SW 1271 (cell line): ENCODE measurements at regions not wholly inside any gene's neighbourhood (a gene's known extent, or its start where the extent isn't known, plus 50 kb on each side); places are given as distances from the start of the nearest gene placed in this dataset.

Experiments used
- DNase-seq, 2 experiments: peaks; one replicate each; lab custom pipeline; 2025; lab: John Stamatoyannopoulos, UW

DNA sequence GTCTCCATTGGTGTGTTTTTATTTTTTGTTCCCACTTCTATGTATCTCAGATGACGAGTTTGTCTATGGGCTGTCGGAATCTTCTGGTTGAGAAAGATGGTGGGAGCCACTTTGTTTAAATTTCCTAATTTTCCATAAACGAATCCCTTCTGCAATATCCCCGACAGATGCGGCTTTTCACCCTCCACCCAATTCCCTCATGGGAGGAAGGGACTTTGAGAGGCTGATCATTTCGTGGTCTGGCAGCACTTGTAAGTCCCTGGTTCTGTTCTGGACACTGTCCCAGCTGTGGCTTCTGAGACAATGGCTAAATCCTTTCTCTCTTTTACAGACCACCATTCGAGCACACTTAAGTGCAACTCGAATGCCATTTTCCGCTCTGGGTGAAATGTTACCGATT is 72.2 kb upstream of the PUDP start:
- DNase-seq = no peak

DNA sequence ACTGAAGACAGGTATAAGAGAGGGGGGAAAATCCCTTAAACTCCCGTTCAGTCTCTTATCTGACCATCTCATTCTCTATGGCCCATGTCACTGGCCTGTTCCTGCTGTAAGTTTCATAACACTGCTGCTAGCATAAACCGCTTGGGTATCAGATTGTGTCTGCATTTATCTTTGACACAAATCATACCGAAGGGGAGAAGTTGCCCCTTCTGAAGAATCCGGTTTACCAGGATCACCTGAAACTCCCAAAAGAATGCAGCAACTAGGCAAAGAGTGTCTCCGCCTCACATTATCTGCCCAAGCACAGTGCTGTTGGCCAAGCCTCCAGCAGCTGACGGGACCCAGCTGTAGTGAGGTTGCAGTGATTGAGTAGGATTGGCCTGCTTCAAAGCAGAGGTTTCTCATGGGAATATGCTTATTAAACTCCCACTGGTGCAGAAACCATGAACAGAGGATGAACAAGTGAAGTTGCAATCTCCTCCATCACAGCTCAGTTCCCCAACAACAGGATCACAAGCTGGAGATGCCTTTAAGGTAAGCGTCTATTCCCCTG is 71.3 kb upstream of the PUDP start:
- DNase-seq = no peak

DNA sequence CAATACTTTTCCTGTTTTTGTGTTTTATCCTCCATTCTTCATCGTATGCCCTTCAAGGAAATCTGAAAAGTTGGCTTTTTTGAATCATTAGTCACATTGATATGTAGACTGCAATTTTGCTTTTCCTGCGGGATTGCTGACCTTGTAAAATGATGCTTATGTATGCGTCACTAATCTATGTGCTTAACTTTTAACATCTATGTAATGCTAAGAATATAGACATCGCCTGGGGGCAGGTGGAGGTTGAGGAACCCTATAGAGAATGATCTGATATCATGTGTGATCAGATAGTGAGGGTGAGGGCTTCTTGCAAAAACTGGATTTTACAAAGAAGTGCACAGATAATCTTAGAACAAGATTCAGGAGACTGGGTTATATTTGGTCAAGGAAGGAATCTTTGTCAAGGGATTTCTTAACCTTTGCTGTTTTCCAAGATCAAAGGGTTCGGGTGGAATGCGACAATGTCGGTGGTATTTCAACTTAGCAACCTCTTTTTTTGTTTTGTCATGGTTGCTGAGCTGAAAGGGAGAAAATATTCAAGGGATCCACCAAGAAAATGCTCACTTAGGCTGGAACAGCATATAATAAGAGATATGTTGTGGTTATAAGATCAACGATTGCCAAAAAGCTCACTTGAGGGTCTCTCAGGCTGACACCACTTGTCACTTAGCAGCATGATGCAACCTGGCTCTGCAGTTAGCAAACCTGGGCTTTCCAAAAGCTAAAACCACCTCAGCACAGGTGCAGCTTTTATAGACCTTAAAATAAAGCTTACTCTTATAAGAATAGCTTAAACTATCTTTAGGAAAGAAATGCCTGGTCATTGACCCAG is 70.6 kb upstream of the PUDP start:
- no peak for DNase-seq

DNA sequence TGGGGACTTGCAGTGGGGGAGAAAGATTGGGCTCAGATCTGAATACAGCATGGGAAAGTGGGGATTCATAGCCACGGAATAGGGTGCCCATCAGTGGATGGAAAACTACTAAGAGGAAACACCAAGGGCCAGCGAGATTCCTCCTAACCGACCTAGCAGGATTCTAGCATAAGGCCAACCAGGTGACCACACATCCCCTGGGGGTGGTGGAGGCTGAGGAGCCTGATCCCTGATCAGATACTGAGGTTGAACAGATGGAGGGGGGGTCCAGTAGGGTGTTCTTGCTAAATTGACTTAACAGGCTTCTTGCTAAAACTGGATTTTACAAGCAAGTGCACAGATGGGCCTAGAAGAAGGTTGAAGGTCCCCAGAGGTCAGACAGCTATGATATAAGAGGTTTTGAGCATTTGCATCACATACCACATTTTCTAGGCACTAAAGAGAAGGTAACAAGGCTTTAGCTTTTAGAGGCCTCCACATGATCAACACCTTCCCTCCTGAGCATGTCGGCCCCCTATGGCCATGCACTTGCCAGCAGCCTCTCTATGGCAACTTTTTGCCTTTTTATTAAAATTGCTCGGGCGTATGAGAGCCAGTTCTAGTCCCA is 69.1 kb upstream of the PUDP start:
- no peak for DNase-seq

DNA sequence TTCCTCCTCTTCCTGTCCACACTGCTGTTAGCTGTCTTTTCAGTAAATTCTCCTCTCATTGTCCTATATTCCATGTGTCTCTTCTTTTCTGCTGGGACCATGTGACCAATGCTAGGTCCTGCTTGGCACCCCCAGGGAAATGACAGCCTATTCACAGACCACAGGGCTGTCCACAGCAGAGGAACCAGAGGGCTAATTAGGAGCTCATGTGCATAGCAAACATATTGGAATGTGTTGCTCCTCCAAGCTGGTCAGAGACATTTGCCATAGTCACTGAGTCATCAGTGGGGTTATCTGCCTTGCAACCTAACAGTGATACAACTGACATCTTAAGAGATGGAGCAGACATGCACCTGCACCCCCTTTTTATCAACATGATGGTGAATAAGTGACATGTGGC is 67.9 kb upstream of the PUDP start:
- no peak for DNase-seq

DNA sequence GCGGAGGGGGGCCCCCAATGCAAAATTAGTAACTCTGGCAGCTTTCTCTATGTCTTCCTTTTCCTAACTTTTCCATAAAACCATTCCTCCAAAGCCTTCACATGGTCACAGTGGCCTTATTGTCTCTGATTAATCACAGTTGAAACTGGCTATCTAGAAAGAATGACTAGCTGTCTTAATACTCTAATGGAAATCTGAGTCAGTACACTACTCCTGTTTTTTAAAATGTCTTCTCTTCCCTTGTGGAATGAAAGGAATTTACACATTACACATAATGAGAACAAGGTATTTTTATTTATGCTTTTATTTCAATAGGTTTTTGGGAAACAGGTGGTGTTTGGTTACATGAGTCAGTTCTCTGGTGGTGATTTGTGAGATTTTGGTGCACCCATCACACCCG is 66.3 kb upstream of the PUDP start:
- no peak for DNase-seq

DNA sequence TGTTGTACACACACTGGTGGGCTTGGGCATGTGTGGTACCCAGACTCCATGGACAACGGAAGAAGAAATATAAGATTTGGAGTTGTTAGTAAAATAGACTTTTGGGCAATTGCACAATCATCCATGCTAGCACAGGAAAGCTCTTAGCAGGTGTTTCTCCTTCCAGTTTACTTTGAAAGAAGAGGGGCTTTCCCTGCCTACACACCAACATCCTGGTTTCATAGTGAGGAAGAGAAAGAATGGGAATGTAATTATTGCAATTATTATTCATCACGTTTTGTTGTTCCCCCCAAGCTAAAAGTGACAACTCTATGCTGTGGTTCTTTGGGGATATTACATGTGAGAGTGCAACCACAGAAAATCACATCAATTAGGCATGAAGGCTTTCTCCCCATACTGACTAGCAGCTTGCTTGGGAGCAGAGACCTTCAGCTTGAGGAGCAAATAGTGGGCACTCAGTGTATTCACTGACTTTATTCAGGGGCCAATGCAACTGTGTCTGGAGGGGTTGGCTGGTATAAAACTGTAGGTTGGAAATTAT is 57.2 kb upstream of the PUDP start:
- DNase-seq = no peak

DNA sequence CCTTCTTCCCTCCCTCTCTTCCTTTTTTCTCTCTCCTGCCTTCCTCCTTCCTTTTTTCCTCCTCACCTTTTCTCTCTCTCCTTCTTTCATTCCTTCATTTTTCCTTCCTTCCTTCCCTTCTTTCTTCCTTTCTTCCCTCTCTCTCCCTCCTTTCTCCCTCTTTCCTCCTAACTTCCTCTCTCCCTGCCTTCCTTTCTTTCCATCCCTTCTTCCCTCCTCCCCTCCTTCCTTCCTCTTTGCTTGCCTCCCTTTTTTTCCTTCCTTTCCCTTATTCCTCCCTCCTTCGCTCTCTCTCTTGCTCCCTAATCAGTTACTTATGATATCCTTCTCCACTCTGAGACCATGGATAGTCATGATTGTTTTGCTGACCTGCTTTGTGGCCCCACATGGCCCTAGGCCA is 56.7 kb upstream of the PUDP start:
- DNase-seq = no peak

DNA sequence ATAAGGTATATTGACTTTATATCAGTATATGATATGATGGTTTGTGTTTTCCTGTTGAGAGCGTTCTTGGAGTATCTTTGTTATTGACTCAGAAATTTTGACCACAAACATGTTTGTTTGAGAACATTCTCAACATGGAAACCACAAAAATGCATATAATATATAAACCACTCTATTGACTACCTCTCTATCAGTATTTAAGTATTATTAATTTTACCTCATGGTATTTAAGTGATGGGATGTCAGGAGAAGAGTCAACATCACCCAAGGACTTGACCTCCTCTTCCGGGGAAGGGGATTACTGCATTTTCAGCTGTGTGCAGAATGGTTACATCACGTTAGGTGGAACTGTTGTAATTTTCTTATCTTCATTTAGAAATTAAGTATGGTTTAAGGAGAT is 54.3 kb upstream of the PUDP start:
- DNase-seq = no peak

DNA sequence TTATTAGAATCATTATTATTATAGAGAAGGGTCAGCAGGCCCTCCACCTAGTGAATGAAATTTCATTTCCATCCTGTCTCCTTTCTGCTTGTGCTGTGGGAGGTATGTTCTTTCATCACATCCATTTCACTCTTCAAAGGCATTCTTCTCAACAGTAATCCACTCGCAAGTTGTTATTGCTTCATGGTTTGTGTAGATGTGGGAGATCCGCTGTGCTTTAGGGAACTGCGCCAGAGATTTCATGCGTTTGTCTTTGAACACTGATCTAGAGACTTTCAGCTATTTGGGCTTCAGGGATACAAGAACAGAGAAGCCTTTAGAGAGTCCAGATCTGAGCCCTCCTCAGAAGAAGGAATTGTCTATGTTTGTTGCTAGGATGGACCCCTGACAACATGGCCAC is 53.5 kb upstream of the PUDP start:
- no peak for DNase-seq

DNA sequence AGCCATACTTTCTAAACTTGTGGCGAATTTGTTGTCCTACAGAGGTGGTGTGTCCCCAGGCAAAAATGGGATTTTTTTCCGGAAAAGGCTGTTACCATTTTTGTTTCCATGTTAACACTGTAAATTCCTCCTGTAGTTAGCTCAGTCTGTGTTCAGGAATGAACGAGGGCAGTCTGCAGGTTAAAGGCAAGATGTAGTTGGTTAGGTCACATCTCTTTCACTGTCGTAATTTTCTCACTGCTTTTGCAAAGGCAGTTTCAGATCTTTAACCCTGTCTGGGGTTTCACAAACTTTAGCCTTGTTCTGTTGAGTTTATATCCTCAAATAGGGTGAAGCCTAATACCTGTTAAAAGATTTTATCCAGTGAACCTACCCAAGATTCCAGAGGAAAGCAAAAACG is 50.5 kb upstream of the PUDP start:
- DNase-seq = no peak
